WTC11 (cell line): ENCODE measurements at regions not wholly inside any gene's neighbourhood (a gene's known extent, or its start where the extent isn't known, plus 50 kb on each side); places are given as distances from the start of the nearest gene placed in this dataset.

Source experiments
- ATF3 ChIP-seq: sonication (generic); formaldehyde crosslinking; conservative IDR thresholded peaks from 2 replicates; pipeline ENCODE4 v1.8.1; 2022; ENCODE audit warnings: mild to moderate bottlenecking, missing genetic modification reagents
- JUN ChIP-seq: sonication (generic); formaldehyde crosslinking; IDR thresholded peaks from 2 replicates; pipeline ENCODE4 v1.8.0; 2023; ENCODE audit warnings: mild to moderate bottlenecking, missing genetic modification reagents
- NFE2L1 ChIP-seq: sonication (generic); formaldehyde crosslinking; IDR thresholded peaks from 2 replicates; pipeline ENCODE4 v1.8.1; 2023; ENCODE audit warnings: missing genetic modification reagents
- ZBTB21 ChIP-seq: sonication (generic); formaldehyde crosslinking; IDR thresholded peaks from 2 replicates; pipeline ENCODE4 v1.8.1; 2023; ENCODE audit warnings: mild to moderate bottlenecking, missing genetic modification reagents, borderline replicate concordance
- ZNF121 ChIP-seq: sonication (generic); formaldehyde crosslinking; IDR thresholded peaks from 2 replicates; pipeline ENCODE4 v1.8.0; 2023; ENCODE audit warnings: missing genetic modification reagents
- TF ChIP-seq, protein P1 (sequence below): fragments of 200-600 bp; IDR thresholded peaks from 2 replicates; pipeline ENCODE4 v1.8.0; 2022; ENCODE audit warnings: antibody characterized with exemption

DNA sequence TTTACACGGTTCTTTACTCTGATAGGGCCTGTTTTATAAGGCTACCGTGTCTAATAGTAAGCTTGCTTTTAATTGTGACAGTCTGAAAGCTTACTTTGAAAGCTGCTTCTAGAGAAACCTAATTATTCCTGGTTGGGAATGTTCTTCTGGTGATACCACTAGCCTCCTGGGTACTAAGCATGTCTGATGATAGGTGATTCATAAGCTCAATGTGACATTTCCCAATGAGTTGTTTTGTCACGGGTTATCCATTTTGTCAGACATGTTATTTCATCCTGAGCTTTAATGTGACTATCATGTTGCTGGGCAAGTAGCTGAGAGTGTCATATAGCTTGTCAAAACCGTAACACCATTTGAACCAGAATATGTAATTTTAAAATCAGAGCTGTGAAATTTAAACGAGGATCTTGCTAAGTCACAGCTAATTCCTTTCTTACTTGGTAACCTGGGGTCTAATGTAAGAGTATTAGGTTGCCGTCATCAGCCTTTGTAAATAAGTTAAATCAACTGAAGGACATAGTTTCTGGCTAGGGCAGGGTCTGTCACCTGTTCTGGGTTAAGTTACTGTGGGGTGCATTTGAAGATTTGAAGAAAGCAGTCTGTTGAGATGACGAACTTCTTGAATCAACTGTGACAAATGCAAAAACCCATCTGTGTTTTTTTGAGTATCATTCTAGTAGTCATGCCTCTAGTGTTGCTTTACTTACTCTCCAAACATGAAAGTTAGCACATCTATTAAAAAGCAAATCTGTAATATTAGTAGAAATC lies 529.2 kb downstream of the USP25 start:
- TF ChIP-seq ZNF121 (CRISPR knock-in tag) (no peak), ZBTB21 (CRISPR knock-in tag) (no peak), NFE2L1 (no peak), JUN (CRISPR knock-in tag) (no peak), ATF3 (CRISPR knock-in tag) (no peak)
- TF ChIP-seq, protein P1, sequence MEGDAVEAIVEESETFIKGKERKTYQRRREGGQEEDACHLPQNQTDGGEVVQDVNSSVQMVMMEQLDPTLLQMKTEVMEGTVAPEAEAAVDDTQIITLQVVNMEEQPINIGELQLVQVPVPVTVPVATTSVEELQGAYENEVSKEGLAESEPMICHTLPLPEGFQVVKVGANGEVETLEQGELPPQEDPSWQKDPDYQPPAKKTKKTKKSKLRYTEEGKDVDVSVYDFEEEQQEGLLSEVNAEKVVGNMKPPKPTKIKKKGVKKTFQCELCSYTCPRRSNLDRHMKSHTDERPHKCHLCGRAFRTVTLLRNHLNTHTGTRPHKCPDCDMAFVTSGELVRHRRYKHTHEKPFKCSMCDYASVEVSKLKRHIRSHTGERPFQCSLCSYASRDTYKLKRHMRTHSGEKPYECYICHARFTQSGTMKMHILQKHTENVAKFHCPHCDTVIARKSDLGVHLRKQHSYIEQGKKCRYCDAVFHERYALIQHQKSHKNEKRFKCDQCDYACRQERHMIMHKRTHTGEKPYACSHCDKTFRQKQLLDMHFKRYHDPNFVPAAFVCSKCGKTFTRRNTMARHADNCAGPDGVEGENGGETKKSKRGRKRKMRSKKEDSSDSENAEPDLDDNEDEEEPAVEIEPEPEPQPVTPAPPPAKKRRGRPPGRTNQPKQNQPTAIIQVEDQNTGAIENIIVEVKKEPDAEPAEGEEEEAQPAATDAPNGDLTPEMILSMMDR: no peak
